ENCODE measurements at regions not wholly inside any gene's neighbourhood (a gene's known extent, or its start where the extent isn't known, plus 50 kb on each side); places are given as distances from the start of the nearest gene placed in this dataset.

GRCh38 chr7:10677211-10677610, 296.5 kb upstream of the PHF14 start:
- Histone ChIP-seq H4K20me1 (ENCODE audit: control insufficient read depth, insufficient read depth, insufficient read length) (no peaks in the 10 kb centered on the region), H3K9me3 (ENCODE audit: control insufficient read depth, low read depth, low read length) (no peaks in the 10 kb centered on the region), H2BK12ac (ENCODE audit: insufficient read length, low read depth, low read length) (no peak overlapping the region), H4K5ac (ENCODE audit: insufficient read length, low read depth, low read length) (no peak overlapping the region), H3K56ac (ENCODE audit: insufficient read length, low read depth, low read length) (no peak overlapping the region), H3K27ac (ENCODE audit: insufficient read length, low read depth, low read length) (no peak overlapping the region), H4K91ac (ENCODE audit: insufficient read length, low read depth, low read length) (no peak overlapping the region), H3K18ac (ENCODE audit: insufficient read length, low read depth, low read length) (no peak overlapping the region), H4K8ac (replicated peaks; ENCODE audit: insufficient read length, low read depth, low read length) (no peak overlapping the region), H2BK20ac (ENCODE audit: low read depth, low read length, poor library complexity, severe bottlenecking) (no peak overlapping the region), H2BK120ac (ENCODE audit: low read depth, low read length, poor library complexity, severe bottlenecking) (no peak overlapping the region), H3K23ac (ENCODE audit: insufficient read length, low read depth, low read length) (no peak overlapping the region), H3K14ac (ENCODE audit: insufficient read depth, low read length) (no peak overlapping the region), H3K79me2 (ENCODE audit: insufficient read depth, low read length) (no peaks in the 10 kb centered on the region), H3T11ph (ENCODE audit: low read length) (no peak overlapping the region), H2BK15ac (ENCODE audit: low read depth, low read length) (no peak overlapping the region), H2BK5ac (ENCODE audit: insufficient read length, low read length) (no peak overlapping the region), H3K27me3 (ENCODE audit: insufficient read depth, low read length) (no peaks in the 10 kb centered on the region), H3K4me2 (ENCODE audit: insufficient read depth, insufficient read length, low read length) (no peak overlapping the region), H2AFZ (ENCODE audit: low read length) (no peak overlapping the region), H3K79me1 (ENCODE audit: insufficient read depth, low read depth, low read length, poor library complexity, severe bottlenecking) (no peaks in the 10 kb centered on the region), H3K23me2 (ENCODE audit: insufficient read length, low read depth, low read length, poor library complexity, severe bottlenecking) (no peaks in the 10 kb centered on the region), H2AK5ac (ENCODE audit: insufficient read length, low read length) (no peak overlapping the region), H3K4ac (ENCODE audit: low read depth, low read length) (no peak overlapping the region), H3K9ac (ENCODE audit: extremely low read depth, insufficient read length, low read length) (no peak overlapping the region), H3K4me1 (ENCODE audit: insufficient read depth, low read length) (no peaks in the 10 kb centered on the region)
- H3K36me3 Mint-ChIP-seq (ENCODE audit: insufficient read depth in 1 of 3, low read depth in 3 of 3): no peaks in the 10 kb centered on the region
- peaks cover 8 to 14% of the 10 kb centered on the region in 2 experiments for H3K4me1 Mint-ChIP-seq
- no peak overlapping the region for H3K4me3 Mint-ChIP-seq
- no peak for TF ChIP-seq CTCF (conservative IDR thresholded peaks at IDR 0.05)
- no peaks in the 10 kb centered on the region for H3K9me3 Mint-ChIP-seq
- H3K27ac Mint-ChIP-seq: no peak overlapping the region
- no peaks in the 10 kb centered on the region for H3K27me3 Mint-ChIP-seq (ENCODE audit: low read depth)
- DNase-seq: no peak
- WGBS (ENCODE audit: extremely low coverage, insufficient read length, low lambda C conversion rate): no CpG with 5 or more reads among the region's 2 CpGs

Data from H9 (cell line).